Pancreas (tissue), 10 donors: ENCODE measurements at regions not wholly inside any gene's neighbourhood (a gene's known extent, or its start where the extent isn't known, plus 50 kb on each side); places are given as distances from the start of the nearest gene placed in this dataset.

Experiments used
- ATAC-seq, 4 donors: fragments of 200-7000 bp; cut with Tn5 transposase; one replicate each; pipeline versions ENCODE4 v1.8.0 to v1.9.1; 2020; ENCODE audit warnings: mild to moderate bottlenecking in 4 of 4, moderate library complexity in 4 of 4
- DNase-seq, 6 donors: peaks; one replicate each; pipeline ENCODE4 v3.0.0-alpha.2; 2020
- FAIRE-seq: peaks from 2 replicates; lab custom pipeline; 2012; peaks lifted over from hg19 to GRCh38; lab: Jason Lieb, UNC
- H3K27ac ChIP-seq, 4 donors: fragments of 200-600 bp; sonication (generic); 1 replicate in 3 of 4; 2 replicates in 1 of 4; pipeline versions ENCODE4 v1.5.0 to v1.8.0; 2020
- H3K27me3 ChIP-seq, 4 donors: fragments of 200-600 bp; one replicate each; pipeline ENCODE4 v1.8.0; 2021
- H3K36me3 ChIP-seq, 3 donors: fragments of 200-600 bp; sonication (generic) in 1 of 3; one replicate each; pipeline versions ENCODE4 v1.5.0 to v1.8.0; 2020 to 2021
- H3K4me1 ChIP-seq, 3 donors: fragments of 200-600 bp; one replicate each; pipeline ENCODE4 v1.8.0; 2021
- H3K4me3 ChIP-seq, 4 donors: fragments of 200-600 bp; sonication (generic) in 2 of 4; one replicate each; pipeline versions ENCODE4 v1.5.0 to v1.8.0; 2020 to 2021
- H3K9me3 ChIP-seq, 4 donors: fragments of 200-600 bp; one replicate each; pipeline ENCODE4 v1.8.0; 2021
- CTCF ChIP-seq, 4 donors: fragments of 200-600 bp; sonication (generic) in 3 of 4; IDR thresholded peaks; one replicate each; pipeline versions ENCODE4 v1.5.0 to v1.8.0; 2021; ENCODE audit warnings: antibody characterized with exemption in 4 of 4
- WGBS, 2 donors: extraction: QIAGEN DNeasy Blood & Tissue Kit; methylation state at CpG; one replicate each; pipeline ENCODE4 v1.1.7; 2013; 5-methylcytosine and 5-hydroxymethylcytosine counted together
- intact Hi-C, 3 donors: fragments of 100-400 bp; cut with DNase I; formaldehyde crosslinking; loops; one replicate each; pipeline versions ENCODE4 v1.11.1 to v1.14.2; 2022
- donor health status: healthy with polysubstance abuse.
- donor health status: DM: no; HTN: no; CAD: no; lungs with moderate emphysema.
- donor health status: DM: no; HTN: no; CAD: no.
- donor health status: control.
- donor health status: control.
- donor health status: Bipolar disorder and iron deficiency.
- donor health status: DM: yes; HTN: yes; CAD: no.
- donor health status: DM: no; HTN: no; CAD: no.
- donor health status: DM: no; HTN: no; CAD: no.
- donor health status: DM: yes; HTN: yes; CAD: no.

- ATAC-seq (no peak), DNase-seq (no peak), FAIRE-seq (no peak)
- no peaks in the 10 kb centered on the region for H3K27me3 ChIP-seq
- no peaks in the 10 kb centered on the region for H3K36me3 ChIP-seq
- no peaks in the 10 kb centered on the region for H3K9me3 ChIP-seq
- 71 to 78% methylated on average over 1 of the region's 1 CpG for WGBS, 2 donors
- no peak overlapping the region for H3K27ac ChIP-seq
- intact Hi-C loops, result no loop called here
- H3K4me1 ChIP-seq, result no peaks in the 10 kb centered on the region
- no peak overlapping the region for H3K4me3 ChIP-seq
- no peak for TF ChIP-seq CTCF (IDR thresholded peaks at IDR 0.05)
These were observed 57.1 kb upstream of the ATG10 start for GRCh38 chr5:81914696-81915095.

GRCh38 chr5:81912933-81913332, 58.9 kb upstream of the ATG10 start:
- FAIRE-seq, result no peak
- intact Hi-C loops, result no loop called here
- no peaks in the 10 kb centered on the region for H3K36me3 ChIP-seq
- H3K27me3 ChIP-seq, result no peaks in the 10 kb centered on the region
- no peak overlapping the region for H3K4me3 ChIP-seq
- H3K4me1 ChIP-seq, result no peaks in the 10 kb centered on the region
- no peak overlapping the region for H3K27ac ChIP-seq
- DNase-seq, result no peak
- TF ChIP-seq CTCF (IDR thresholded peaks at IDR 0.05), result no peak
- 95 to 96% methylated on average over 8 of the region's 8 CpGs for WGBS, 2 donors
- H3K9me3 ChIP-seq, result no peaks in the 10 kb centered on the region
- no peak for ATAC-seq

- TF ChIP-seq CTCF (IDR thresholded peaks at IDR 0.05), result no peak
- H3K27ac ChIP-seq, result no peak overlapping the region
- no peak overlapping the region for H3K4me3 ChIP-seq
- 84 to 89% methylated on average over 1 of the region's 1 CpG for WGBS, 2 donors
- ATAC-seq (peak in 1 of 4 donors; percentile 18), DNase-seq (no peak), FAIRE-seq (no peak)
- no peaks in the 10 kb centered on the region for H3K4me1 ChIP-seq
- intact Hi-C loops, result no loop called here
- no peaks in the 10 kb centered on the region for H3K36me3 ChIP-seq
- no peaks in the 10 kb centered on the region for H3K27me3 ChIP-seq
- no peaks in the 10 kb centered on the region for H3K9me3 ChIP-seq
These were observed 62.1 kb upstream of the ATG10 start for GRCh38 chr5:81909677-81910076.

GRCh38 chr5:81908771-81909170, 63.1 kb upstream of the ATG10 start:
- DNase-seq, result no peak
- WGBS, 2 donors, result 29 to 37% methylated on average over 5 of the region's 5 CpGs

GRCh38 chr5:81908044-81908443, 63.8 kb upstream of the ATG10 start:
- FAIRE-seq, result no peak
- intact Hi-C loops, result no loop called here

More at GRCh38 chr5:81908771-81909170, 63.1 kb upstream of the ATG10 start:
- Histone ChIP-seq H3K27ac (no peak overlapping the region), H3K4me1 (no peaks in the 10 kb centered on the region), H3K4me3 (no peak overlapping the region), H3K9me3 (no peaks in the 10 kb centered on the region), H3K27me3 (no peaks in the 10 kb centered on the region), H3K36me3 (no peaks in the 10 kb centered on the region)
- intact Hi-C loops, result no loop called here
- no peak for TF ChIP-seq CTCF (IDR thresholded peaks at IDR 0.05)
- no peak for FAIRE-seq
- ATAC-seq, result no peak

More at GRCh38 chr5:81908044-81908443, 63.8 kb upstream of the ATG10 start:
- no peak for ATAC-seq
- H3K9me3 ChIP-seq, result no peaks in the 10 kb centered on the region
- H3K4me1 ChIP-seq, result no peaks in the 10 kb centered on the region
- DNase-seq, result no peak
- no peak for TF ChIP-seq CTCF (IDR thresholded peaks at IDR 0.05)
- no peaks in the 10 kb centered on the region for H3K27me3 ChIP-seq
- WGBS, 2 donors, result 86 to 92% methylated on average over 10 of the region's 10 CpGs
- H3K27ac ChIP-seq, result no peak overlapping the region
- no peaks in the 10 kb centered on the region for H3K36me3 ChIP-seq
- no peak overlapping the region for H3K4me3 ChIP-seq
